Uterus (tissue), 2 donors: ENCODE measurements at regions not wholly inside any gene's neighbourhood (a gene's known extent, or its start where the extent isn't known, plus 50 kb on each side); places are given as distances from the start of the nearest gene placed in this dataset.

Experiments
- CTCF ChIP-seq, 4 experiments: fragments of 200-600 bp in 2 of 4; fragments of 450-650 bp in 2 of 4; sonication (generic) in 2 of 4; IDR thresholded peaks; one replicate each; pipeline ENCODE4 v1.5.1; 2016 to 2019; ENCODE audit warnings: antibody characterized with exemption in 4 of 4, mild to moderate bottlenecking in 2 of 4, moderate library complexity in 1 of 4
- POLR2A ChIP-seq, 2 donors: fragments of 450-650 bp; IDR thresholded peaks; one replicate each; pipeline ENCODE4 v1.6.1; 2016; ENCODE audit warnings: antibody characterized with exemption in 2 of 2, mild to moderate bottlenecking in 1 of 2, moderate library complexity in 1 of 2

- no peak for TF ChIP-seq POLR2A (IDR thresholded peaks at IDR 0.05)
- no peak for TF ChIP-seq CTCF (IDR thresholded peaks at IDR 0.05)
Observed at GRCh38 chr4:26133840-26134239, 187.0 kb upstream of the RBPJ start.
